ENCODE measurements at regions not wholly inside any gene's neighbourhood (a gene's known extent, or its start where the extent isn't known, plus 50 kb on each side); places are given as distances from the start of the nearest gene placed in this dataset.

DNA sequence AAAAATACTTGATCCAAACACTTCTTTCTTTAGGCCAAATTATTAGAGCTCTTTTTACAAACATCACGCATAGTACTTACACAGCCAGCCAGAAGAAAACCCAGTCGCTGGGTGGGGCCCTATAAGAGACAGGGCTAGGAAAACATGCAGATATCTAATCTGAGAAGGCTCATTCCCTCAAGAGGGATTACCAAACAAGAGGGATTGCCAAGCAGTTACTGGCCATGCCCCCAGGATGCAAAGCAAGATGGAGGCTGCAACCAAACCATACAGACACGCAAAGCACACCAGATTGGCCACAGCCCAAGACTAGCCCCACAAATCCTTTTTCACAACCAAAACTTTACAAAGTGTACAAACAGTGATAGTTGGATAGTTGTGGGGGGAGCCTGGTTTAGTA lies 1235.4 kb upstream of the GJE1 start:
- TF ChIP-seq, protein P1, sequence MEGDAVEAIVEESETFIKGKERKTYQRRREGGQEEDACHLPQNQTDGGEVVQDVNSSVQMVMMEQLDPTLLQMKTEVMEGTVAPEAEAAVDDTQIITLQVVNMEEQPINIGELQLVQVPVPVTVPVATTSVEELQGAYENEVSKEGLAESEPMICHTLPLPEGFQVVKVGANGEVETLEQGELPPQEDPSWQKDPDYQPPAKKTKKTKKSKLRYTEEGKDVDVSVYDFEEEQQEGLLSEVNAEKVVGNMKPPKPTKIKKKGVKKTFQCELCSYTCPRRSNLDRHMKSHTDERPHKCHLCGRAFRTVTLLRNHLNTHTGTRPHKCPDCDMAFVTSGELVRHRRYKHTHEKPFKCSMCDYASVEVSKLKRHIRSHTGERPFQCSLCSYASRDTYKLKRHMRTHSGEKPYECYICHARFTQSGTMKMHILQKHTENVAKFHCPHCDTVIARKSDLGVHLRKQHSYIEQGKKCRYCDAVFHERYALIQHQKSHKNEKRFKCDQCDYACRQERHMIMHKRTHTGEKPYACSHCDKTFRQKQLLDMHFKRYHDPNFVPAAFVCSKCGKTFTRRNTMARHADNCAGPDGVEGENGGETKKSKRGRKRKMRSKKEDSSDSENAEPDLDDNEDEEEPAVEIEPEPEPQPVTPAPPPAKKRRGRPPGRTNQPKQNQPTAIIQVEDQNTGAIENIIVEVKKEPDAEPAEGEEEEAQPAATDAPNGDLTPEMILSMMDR (IDR thresholded peaks at IDR 0.05; ENCODE audit: extremely low read depth, insufficient read depth, missing control alignments), result no peak
- in situ Hi-C loops (cut with MboI; ENCODE audit: low pct_unique_long_range_greater_than_20kb, low sequenced_read_pairs, unreplicated experiment), result no loop called here
- DNase-seq (ENCODE audit: low spot score), result no peak

DNA sequence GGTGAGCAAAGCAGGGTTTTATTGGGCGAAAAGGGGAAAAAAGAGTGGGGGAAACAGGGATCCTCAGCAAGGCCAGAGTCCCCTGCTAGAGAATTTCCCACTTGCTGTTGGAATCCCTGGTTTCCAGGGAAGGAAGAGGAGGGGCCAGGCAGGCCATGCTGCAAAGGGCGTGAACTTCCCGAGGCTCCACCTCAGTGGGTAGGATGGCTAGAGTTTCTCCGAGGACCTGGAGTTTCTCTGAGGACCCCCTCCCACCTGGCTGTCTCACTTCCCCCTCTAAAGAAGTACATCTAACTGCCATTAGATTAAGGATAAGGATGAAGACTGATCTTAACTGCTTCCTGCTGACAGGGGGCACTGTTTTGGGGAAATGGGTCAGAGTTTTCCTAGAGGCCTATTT lies 1239.3 kb upstream of the GJE1 start:
- DNase-seq (ENCODE audit: low spot score), result no peak
- in situ Hi-C loops (cut with MboI; ENCODE audit: low pct_unique_long_range_greater_than_20kb, low sequenced_read_pairs, unreplicated experiment), result no loop called here
- TF ChIP-seq, protein P1 (IDR thresholded peaks at IDR 0.05; ENCODE audit: extremely low read depth, insufficient read depth, missing control alignments), result no peak

DNA sequence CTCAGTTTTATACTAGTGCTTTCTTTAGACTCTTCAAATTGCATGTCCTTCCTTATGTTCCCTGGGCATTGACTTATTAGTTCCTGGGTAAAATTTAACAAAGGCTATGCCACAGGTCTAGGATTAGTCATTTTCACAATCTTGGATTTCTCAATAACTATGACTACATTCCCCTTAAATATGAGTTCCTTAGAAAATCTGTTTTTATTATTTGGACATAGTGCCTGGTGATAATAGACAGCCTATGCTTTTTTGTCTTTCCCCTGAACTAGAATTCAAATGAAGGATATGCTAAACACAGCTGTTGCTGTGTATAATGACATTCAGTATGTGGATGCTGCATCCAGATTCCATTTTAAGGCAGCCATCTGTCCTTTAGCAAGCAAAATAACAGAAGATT lies 1252.8 kb upstream of the GJE1 start:
- TF ChIP-seq, protein P1 (IDR thresholded peaks at IDR 0.05; ENCODE audit: extremely low read depth, insufficient read depth, missing control alignments), result no peak
- no peak for DNase-seq (ENCODE audit: low spot score)
- in situ Hi-C loops (cut with MboI; ENCODE audit: low pct_unique_long_range_greater_than_20kb, low sequenced_read_pairs, unreplicated experiment), result no loop called here

DNA sequence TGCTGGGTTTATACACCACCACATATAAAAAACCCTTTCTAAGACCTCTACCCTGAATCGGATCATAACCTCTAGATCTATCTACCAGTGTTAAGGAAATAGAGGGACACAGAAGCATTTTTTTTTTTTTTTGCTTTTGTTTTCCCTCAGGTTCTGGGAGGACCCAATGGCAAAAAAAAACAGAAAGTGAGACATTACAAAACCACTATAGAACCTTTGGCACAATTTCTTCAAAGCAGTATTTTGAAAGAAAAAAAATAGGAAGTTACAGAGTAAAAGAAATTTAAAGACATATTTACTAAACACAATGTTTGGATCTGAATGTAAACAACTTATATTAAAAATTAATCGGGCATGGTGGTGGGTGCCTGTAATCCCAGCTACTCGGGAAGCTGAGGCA lies 1258.7 kb upstream of the GJE1 start:
- TF ChIP-seq, protein P1 (IDR thresholded peaks at IDR 0.05; ENCODE audit: extremely low read depth, insufficient read depth, missing control alignments), result no peak
- DNase-seq (ENCODE audit: low spot score), result no peak
- in situ Hi-C loops (cut with MboI; ENCODE audit: low pct_unique_long_range_greater_than_20kb, low sequenced_read_pairs, unreplicated experiment), result no loop called here

DNA sequence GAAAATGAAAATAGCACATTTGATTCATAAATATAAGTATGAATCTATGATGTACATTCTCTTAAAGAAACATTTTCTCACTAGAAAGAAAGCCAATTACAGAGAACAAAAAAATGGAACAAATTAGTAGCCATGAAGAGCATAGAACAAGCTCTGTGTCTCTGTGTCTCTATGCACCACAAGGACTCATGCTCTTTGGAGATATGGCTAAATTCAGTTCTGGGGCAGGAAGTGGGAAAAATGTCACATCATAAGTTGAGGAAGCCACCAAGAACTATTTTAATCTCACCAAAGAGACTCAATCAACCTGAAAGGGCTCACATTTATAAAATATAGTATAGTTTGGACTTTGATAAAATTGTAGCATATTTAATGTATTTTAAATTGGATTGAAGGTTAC lies 1259.8 kb upstream of the GJE1 start:
- DNase-seq (ENCODE audit: low spot score), result no peak
- in situ Hi-C loops (cut with MboI; ENCODE audit: low pct_unique_long_range_greater_than_20kb, low sequenced_read_pairs, unreplicated experiment), result no loop called here

DNA sequence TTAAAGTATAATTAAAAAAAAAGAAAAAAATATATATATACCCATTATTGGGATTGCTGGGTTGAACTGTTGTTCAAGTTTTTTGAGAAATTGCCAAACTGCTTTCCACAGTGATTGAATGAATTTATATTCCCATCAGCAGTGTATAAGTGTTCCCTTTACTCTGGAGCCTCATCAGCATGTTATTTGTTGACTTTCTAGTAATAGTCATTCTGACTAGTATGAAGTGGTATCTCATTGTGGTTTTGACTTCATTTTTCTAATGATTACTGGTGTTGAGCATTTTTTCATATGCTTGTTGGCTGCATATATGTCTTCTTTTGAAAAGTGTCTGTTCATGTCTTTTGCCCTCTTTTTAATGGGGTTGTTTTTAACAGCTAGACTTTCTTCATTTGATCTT lies 1260.8 kb upstream of the GJE1 start:
- in situ Hi-C loops (cut with MboI; ENCODE audit: low pct_unique_long_range_greater_than_20kb, low sequenced_read_pairs, unreplicated experiment), result no loop called here
- no peak for DNase-seq (ENCODE audit: low spot score)
- TF ChIP-seq, protein P1 (IDR thresholded peaks at IDR 0.05; ENCODE audit: extremely low read depth, insufficient read depth, missing control alignments), result no peak

More for the DNA sequence above, 1259.8 kb upstream of the GJE1 start:
- TF ChIP-seq, protein P1 (IDR thresholded peaks at IDR 0.05; ENCODE audit: extremely low read depth, insufficient read depth, missing control alignments), result no peak

DNA sequence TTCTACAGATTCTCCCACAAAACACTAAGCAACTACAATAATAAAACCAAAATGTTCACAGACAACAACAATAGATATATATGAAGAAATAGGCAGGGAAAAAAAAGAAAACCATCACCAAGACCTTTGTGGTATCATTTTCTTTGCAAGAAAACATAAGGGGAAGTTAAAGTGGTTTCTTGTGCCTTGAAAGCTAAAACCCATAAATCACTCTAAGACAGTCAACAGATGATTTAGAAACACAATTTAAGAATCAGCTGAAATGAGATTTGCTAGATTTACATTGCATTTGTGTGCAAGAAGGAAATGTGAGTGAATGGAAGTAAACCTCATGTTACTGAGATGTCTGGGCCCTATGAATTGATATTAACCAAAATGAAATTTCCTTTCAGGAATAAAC lies 1265.4 kb upstream of the GJE1 start:
- DNase-seq (ENCODE audit: low spot score), result no peak
- in situ Hi-C loops (cut with MboI; ENCODE audit: low pct_unique_long_range_greater_than_20kb, low sequenced_read_pairs, unreplicated experiment), result no loop called here

More for the DNA sequence above, 1265.4 kb upstream of the GJE1 start:
- TF ChIP-seq, protein P1 (IDR thresholded peaks at IDR 0.05; ENCODE audit: extremely low read depth, insufficient read depth, missing control alignments), result no peak
